Keratinocyte (primary cell): ENCODE measurements at regions not wholly inside any gene's neighbourhood (a gene's known extent, or its start where the extent isn't known, plus 50 kb on each side); places are given as distances from the start of the nearest gene placed in this dataset.

Source experiments
- DNase-seq: peaks from one replicate; pipeline ENCODE4 v3.0.0-alpha.2; 2011; ENCODE audit warnings: low read depth, missing footprints, low spot score
- FAIRE-seq: peaks from 2 replicates; lab custom pipeline; 2011; peaks lifted over from hg19 to GRCh38; lab: Jason Lieb, UNC
- H2AFZ ChIP-seq: 2 replicates; pipeline ENCODE4 v1.6.0; 2012; ENCODE audit warnings: low read length, control low read depth, inconsistent platforms; ENCODE audit not compliant: control insufficient read depth
- H3K27ac ChIP-seq: 2 replicates; pipeline ENCODE4 v1.5.1; 2011; ENCODE audit warnings: low read length; ENCODE audit not compliant: control insufficient read depth, insufficient read depth
- H3K27me3 ChIP-seq: 3 replicates; pipeline ENCODE4 v1.6.0; 2011; ENCODE audit warnings: low read length; ENCODE audit not compliant: control insufficient read depth, insufficient read depth; ENCODE audit errors: extremely low read depth
- H3K36me3 ChIP-seq, 2 experiments: 2 replicates in 1 of 2; 3 replicates in 1 of 2; pipeline ENCODE4 v1.5.1; 2011; ENCODE audit warnings: low read length in 2 of 2, mild to moderate bottlenecking in 1 of 2; ENCODE audit not compliant: control insufficient read depth in 2 of 2, insufficient read depth in 2 of 2; ENCODE audit errors: extremely low read depth in 1 of 2
- H3K4me1 ChIP-seq: 3 replicates; pipeline ENCODE4 v1.5.1; 2011; ENCODE audit warnings: low read length; ENCODE audit not compliant: control insufficient read depth, insufficient read depth; ENCODE audit errors: extremely low read depth
- H3K4me2 ChIP-seq: 3 replicates; pipeline ENCODE4 v1.6.0; 2011; ENCODE audit warnings: low read depth, low read length; ENCODE audit not compliant: control insufficient read depth, insufficient read depth; ENCODE audit errors: extremely low read depth
- H3K4me3 ChIP-seq, 3 experiments: fragments of 200-600 bp in 1 of 3; sonication (generic) in 1 of 3; 2 replicates in 2 of 3; 3 replicates in 1 of 3; pipeline ENCODE4 v1.5.1; 2011 to 2016; ENCODE audit warnings: low read length in 3 of 3, mild to moderate bottlenecking in 3 of 3, control low read depth in 2 of 3, inconsistent platforms in 1 of 3, low read depth in 1 of 3, mixed read lengths in 1 of 3, mixed run types in 1 of 3, moderate library complexity in 1 of 3; ENCODE audit not compliant: control insufficient read depth in 2 of 3, insufficient read depth in 2 of 3; ENCODE audit errors: extremely low read depth in 1 of 3
- H3K79me2 ChIP-seq: 2 replicates; pipeline ENCODE4 v1.6.0; 2012; ENCODE audit warnings: low read length; ENCODE audit not compliant: control insufficient read depth, insufficient read depth
- H3K9ac ChIP-seq: 3 replicates; pipeline ENCODE4 v1.6.0; 2011; ENCODE audit warnings: low read length; ENCODE audit not compliant: control insufficient read depth, insufficient read depth; ENCODE audit errors: extremely low read depth
- H3K9me1 ChIP-seq: 3 replicates; pipeline ENCODE4 v1.6.0; 2011; ENCODE audit warnings: low read length; ENCODE audit not compliant: control insufficient read depth, insufficient read depth; ENCODE audit errors: extremely low read depth
- H3K9me3 ChIP-seq: 2 replicates; pipeline ENCODE4 v1.5.1; 2012; ENCODE audit warnings: low read depth, low read length; ENCODE audit not compliant: control insufficient read depth
- H4K20me1 ChIP-seq: 3 replicates; pipeline ENCODE4 v1.6.0; 2011; ENCODE audit warnings: low read length; ENCODE audit not compliant: control insufficient read depth, insufficient read depth; ENCODE audit errors: extremely low read depth
- EZH2 ChIP-seq: IDR thresholded peaks from one replicate; pipeline ENCODE4 v1.6.1; 2012; ENCODE audit warnings: inconsistent platforms, mild to moderate bottlenecking, low read length, moderate library complexity
- dilution Hi-C: fragments of 300-500 bp; cut with MboI; formaldehyde crosslinking; loops from one replicate; pipeline ENCODE4 v1.7.0; 2020; ENCODE audit warnings: low sequenced_read_pairs; ENCODE audit not compliant: extremely low pct_ligation_motif_present
- TF ChIP-seq, protein P1 (sequence below), 3 experiments: IDR thresholded peaks in 1 of 3; conservative IDR thresholded peaks in 1 of 3; optimal IDR thresholded peaks in 1 of 3; 2 replicates in 2 of 3; 3 replicates in 1 of 3; pipeline versions ENCODE3 to v1.5.1; 2011; ENCODE audit warnings: low read length in 3 of 3, mild to moderate bottlenecking in 3 of 3, moderate library complexity in 2 of 3, control low read depth in 1 of 3, inconsistent platforms in 1 of 3; ENCODE audit not compliant: insufficient read depth in 2 of 3; ENCODE audit errors: extremely low read depth in 1 of 3

DNA sequence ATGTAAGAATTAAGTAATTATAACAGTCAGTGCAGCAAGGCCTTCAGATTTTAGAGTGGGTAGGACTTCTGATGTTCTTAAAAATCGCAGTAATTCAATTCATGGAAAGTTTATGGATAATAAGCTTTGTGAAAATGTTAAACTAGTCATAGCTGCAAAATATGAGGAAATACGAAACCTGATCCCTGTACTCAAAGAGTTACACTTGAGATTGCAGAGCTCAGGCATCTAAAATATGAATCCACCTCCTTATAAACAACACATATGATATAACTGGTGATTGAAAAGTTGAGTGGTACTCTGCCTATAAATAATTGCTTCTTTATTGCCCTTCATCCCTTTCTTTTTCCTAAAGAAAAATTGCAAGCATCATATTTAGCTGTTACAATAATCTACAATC lies 473.3 kb downstream of the OTOL1 start:
- Histone ChIP-seq H3K27me3 (no peaks in the 10 kb centered on the region), H3K36me3 (no peaks in the 10 kb centered on the region), H3K4me1 (no peaks in the 10 kb centered on the region), H3K9me1 (no peaks in the 10 kb centered on the region), H3K9ac (no peak overlapping the region), H2AFZ (no peak overlapping the region), H4K20me1 (no peaks in the 10 kb centered on the region), H3K79me2 (no peaks in the 10 kb centered on the region), H3K4me3 (no peak overlapping the region), H3K4me2 (no peak overlapping the region), H3K9me3 (peaks cover under 1% of the 10 kb centered on the region), H3K27ac (no peak overlapping the region)
- dilution Hi-C loops = no loop called here
- DNase-seq (no peak), FAIRE-seq (no peak)
- TF ChIP-seq EZH2 = no peak
- TF ChIP-seq, protein P1, sequence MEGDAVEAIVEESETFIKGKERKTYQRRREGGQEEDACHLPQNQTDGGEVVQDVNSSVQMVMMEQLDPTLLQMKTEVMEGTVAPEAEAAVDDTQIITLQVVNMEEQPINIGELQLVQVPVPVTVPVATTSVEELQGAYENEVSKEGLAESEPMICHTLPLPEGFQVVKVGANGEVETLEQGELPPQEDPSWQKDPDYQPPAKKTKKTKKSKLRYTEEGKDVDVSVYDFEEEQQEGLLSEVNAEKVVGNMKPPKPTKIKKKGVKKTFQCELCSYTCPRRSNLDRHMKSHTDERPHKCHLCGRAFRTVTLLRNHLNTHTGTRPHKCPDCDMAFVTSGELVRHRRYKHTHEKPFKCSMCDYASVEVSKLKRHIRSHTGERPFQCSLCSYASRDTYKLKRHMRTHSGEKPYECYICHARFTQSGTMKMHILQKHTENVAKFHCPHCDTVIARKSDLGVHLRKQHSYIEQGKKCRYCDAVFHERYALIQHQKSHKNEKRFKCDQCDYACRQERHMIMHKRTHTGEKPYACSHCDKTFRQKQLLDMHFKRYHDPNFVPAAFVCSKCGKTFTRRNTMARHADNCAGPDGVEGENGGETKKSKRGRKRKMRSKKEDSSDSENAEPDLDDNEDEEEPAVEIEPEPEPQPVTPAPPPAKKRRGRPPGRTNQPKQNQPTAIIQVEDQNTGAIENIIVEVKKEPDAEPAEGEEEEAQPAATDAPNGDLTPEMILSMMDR (optimal IDR thresholded peaks at IDR 0.05 in 1 of 3, IDR thresholded peaks at IDR 0.05 in 1 of 3, conservative IDR thresholded peaks at IDR 0.05 in 1 of 3; ENCODE audit: extremely low read depth in 1 of 3, insufficient read depth in 2 of 3, low read length in 3 of 3) = no peak

DNA sequence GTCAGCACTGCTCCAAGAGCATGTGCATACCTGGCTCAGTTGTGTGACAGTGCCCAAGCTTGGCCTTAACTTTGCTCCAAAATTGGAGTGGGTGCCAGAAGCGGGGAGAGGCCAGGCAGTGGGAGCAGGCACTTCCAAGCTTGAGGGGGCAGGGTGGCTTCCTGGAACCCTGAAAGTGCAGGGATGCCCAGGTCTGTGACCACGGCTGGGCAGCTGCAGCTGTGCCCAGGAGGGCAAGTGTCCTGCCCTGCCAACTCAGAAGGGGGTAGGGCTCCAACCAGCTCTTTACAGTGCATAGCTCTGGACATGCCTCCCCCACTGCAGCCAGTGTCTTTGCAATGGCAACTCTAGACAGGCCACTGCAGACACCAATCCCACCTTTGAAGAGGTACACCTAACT lies 478.6 kb downstream of the OTOL1 start:
- Histone ChIP-seq H3K9me3 (peaks cover 2% of the 10 kb centered on the region), H3K4me2 (no peak overlapping the region), H3K36me3 (no peaks in the 10 kb centered on the region), H2AFZ (no peak overlapping the region), H4K20me1 (no peaks in the 10 kb centered on the region), H3K27me3 (no peaks in the 10 kb centered on the region), H3K4me3 (no peak overlapping the region), H3K4me1 (no peaks in the 10 kb centered on the region), H3K27ac (no peak overlapping the region), H3K9me1 (no peaks in the 10 kb centered on the region), H3K79me2 (no peaks in the 10 kb centered on the region), H3K9ac (no peak overlapping the region)
- no peak for FAIRE-seq
- dilution Hi-C loops = no loop called here
- no peak for DNase-seq
- no peak for TF ChIP-seq EZH2
- TF ChIP-seq, protein P1 (optimal IDR thresholded peaks at IDR 0.05 in 1 of 3, IDR thresholded peaks at IDR 0.05 in 1 of 3, conservative IDR thresholded peaks at IDR 0.05 in 1 of 3; ENCODE audit: extremely low read depth in 1 of 3, insufficient read depth in 2 of 3, low read length in 3 of 3) = no peak
